ENCODE measurements at regions not wholly inside any gene's neighbourhood (a gene's known extent, or its start where the extent isn't known, plus 50 kb on each side); places are given as distances from the start of the nearest gene placed in this dataset.

DNA sequence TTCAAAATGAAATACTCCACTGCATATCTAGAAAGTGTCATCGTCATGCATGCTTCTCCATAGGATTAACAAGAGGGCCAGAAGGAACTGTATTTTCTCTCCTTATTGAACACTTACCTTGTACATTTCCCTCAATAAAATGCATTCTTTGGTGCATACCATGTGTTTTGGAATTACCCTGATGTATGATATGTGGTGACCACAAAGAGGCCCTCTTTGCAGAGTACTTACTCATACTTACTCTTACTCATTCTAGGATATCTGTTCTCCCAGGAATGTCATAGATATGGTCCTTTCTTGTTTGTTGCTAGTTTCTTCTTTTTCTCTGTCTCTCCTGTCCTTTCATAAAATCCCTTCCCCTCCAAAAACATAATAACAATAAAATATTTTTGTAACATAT lies 1087.1 kb upstream of the POT1 start:
- H3K27me3 ChIP-seq: no peaks in the 10 kb centered on the region
- no peak overlapping the region for H2AFZ ChIP-seq
- 96% methylated on average over 1 of the region's 1 CpG for WGBS (ENCODE audit: low lambda C conversion rate, missing lambda C conversion rate)
- no peaks in the 10 kb centered on the region for H3K9me2 ChIP-seq (replicated peaks; ENCODE audit: insufficient read depth)
- no peaks in the 10 kb centered on the region for H3K4me1 ChIP-seq (ENCODE audit: insufficient read depth)
- H3K36me3 ChIP-seq (replicated peaks; ENCODE audit: insufficient read depth, low read depth): no peaks in the 10 kb centered on the region
- DNase-seq (ENCODE audit: low spot score): no peak
- H3K79me2 ChIP-seq: no peaks in the 10 kb centered on the region
- no peaks in the 10 kb centered on the region for H3K9me3 ChIP-seq (ENCODE audit: low read depth)
- no peak overlapping the region for H3K27ac ChIP-seq
- H3K4me3 ChIP-seq: no peak overlapping the region
- no peaks in the 10 kb centered on the region for H4K20me1 ChIP-seq (ENCODE audit: insufficient read depth, poor library complexity, severe bottlenecking)
- H3K4me2 ChIP-seq: no peak overlapping the region
- TF ChIP-seq, protein P1, sequence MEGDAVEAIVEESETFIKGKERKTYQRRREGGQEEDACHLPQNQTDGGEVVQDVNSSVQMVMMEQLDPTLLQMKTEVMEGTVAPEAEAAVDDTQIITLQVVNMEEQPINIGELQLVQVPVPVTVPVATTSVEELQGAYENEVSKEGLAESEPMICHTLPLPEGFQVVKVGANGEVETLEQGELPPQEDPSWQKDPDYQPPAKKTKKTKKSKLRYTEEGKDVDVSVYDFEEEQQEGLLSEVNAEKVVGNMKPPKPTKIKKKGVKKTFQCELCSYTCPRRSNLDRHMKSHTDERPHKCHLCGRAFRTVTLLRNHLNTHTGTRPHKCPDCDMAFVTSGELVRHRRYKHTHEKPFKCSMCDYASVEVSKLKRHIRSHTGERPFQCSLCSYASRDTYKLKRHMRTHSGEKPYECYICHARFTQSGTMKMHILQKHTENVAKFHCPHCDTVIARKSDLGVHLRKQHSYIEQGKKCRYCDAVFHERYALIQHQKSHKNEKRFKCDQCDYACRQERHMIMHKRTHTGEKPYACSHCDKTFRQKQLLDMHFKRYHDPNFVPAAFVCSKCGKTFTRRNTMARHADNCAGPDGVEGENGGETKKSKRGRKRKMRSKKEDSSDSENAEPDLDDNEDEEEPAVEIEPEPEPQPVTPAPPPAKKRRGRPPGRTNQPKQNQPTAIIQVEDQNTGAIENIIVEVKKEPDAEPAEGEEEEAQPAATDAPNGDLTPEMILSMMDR (IDR thresholded peaks at IDR 0.05; ENCODE audit: poor library complexity): no peak
- TF ChIP-seq EZH2phosphoT487 (IDR thresholded peaks at IDR 0.05; ENCODE audit: low read depth, severe bottlenecking, unreplicated experiment): no peak
- TF ChIP-seq EZH2 (IDR thresholded peaks at IDR 0.05; ENCODE audit: borderline replicate concordance): no peak

DNA sequence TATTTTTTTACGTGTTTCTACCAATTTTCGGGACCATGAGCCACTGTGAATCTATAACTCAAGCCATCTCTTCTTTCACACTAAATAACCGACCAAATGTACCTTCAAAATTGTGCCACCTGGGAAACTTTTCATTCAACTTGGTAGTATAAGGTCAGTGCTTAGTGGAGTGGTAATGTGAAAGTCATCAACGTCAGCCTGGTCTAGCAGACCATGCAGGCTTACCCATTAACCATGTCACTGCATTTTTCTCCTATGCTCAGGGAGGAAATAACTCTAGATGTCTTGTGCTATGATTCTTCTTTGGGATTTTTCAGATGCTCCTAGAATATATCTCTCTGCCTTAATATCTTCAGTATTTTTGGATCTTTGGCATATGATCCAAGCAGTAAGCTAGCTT lies 1075.4 kb upstream of the POT1 start:
- Histone ChIP-seq H3K79me2 (no peaks in the 10 kb centered on the region), H3K4me1 (ENCODE audit: insufficient read depth) (no peaks in the 10 kb centered on the region), H3K36me3 (replicated peaks; ENCODE audit: insufficient read depth, low read depth) (no peaks in the 10 kb centered on the region), H4K20me1 (ENCODE audit: insufficient read depth, poor library complexity, severe bottlenecking) (no peaks in the 10 kb centered on the region), H3K4me2 (no peak overlapping the region), H3K9me3 (ENCODE audit: low read depth) (no peaks in the 10 kb centered on the region), H3K4me3 (no peak overlapping the region), H3K9me2 (replicated peaks; ENCODE audit: insufficient read depth) (no peaks in the 10 kb centered on the region), H2AFZ (no peak overlapping the region), H3K27ac (no peak overlapping the region), H3K27me3 (no peaks in the 10 kb centered on the region)
- TF ChIP-seq EZH2phosphoT487 (IDR thresholded peaks at IDR 0.05; ENCODE audit: low read depth, severe bottlenecking, unreplicated experiment) (no peak), EZH2 (IDR thresholded peaks at IDR 0.05; ENCODE audit: borderline replicate concordance) (no peak)
- TF ChIP-seq, protein P1 (IDR thresholded peaks at IDR 0.05; ENCODE audit: poor library complexity): no peak
- 86% methylated on average over 4 of the region's 4 CpGs for WGBS (ENCODE audit: low lambda C conversion rate, missing lambda C conversion rate)
- DNase-seq (ENCODE audit: low spot score): no peak

DNA sequence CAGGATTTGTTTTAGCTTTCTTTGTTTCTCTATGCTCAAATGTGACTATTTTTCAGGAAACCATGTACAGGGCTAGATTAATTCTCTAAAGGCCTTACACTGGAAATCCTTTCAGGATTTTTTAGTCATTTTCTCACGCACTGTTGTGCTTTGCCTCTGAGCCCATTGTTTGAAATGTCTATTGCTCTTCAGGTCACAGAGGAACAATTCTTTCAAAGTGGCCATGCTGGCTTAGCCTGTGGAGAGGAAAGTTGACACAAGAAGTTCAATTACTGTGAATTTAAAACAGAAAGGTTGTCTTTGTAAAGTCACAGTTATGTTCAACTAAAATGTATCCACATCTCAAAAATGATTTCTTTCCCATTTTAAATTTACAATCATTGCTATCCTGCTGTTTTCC lies 1071.7 kb upstream of the POT1 start:
- 37% methylated on average over 1 of the region's 1 CpG for WGBS (ENCODE audit: low lambda C conversion rate, missing lambda C conversion rate)
- Histone ChIP-seq H3K4me2 (no peak overlapping the region), H3K4me3 (no peak overlapping the region), H3K9me3 (ENCODE audit: low read depth) (no peaks in the 10 kb centered on the region), H3K27me3 (no peaks in the 10 kb centered on the region), H4K20me1 (ENCODE audit: insufficient read depth, poor library complexity, severe bottlenecking) (no peaks in the 10 kb centered on the region), H3K4me1 (ENCODE audit: insufficient read depth) (no peaks in the 10 kb centered on the region), H3K27ac (no peak overlapping the region), H3K9me2 (replicated peaks; ENCODE audit: insufficient read depth) (no peaks in the 10 kb centered on the region), H3K79me2 (no peaks in the 10 kb centered on the region), H2AFZ (no peak overlapping the region), H3K36me3 (replicated peaks; ENCODE audit: insufficient read depth, low read depth) (no peaks in the 10 kb centered on the region)
- no peak for DNase-seq (ENCODE audit: low spot score)
- TF ChIP-seq, protein P1 (IDR thresholded peaks at IDR 0.05; ENCODE audit: poor library complexity): no peak
- TF ChIP-seq EZH2phosphoT487 (IDR thresholded peaks at IDR 0.05; ENCODE audit: low read depth, severe bottlenecking, unreplicated experiment): no peak
- no peak for TF ChIP-seq EZH2 (IDR thresholded peaks at IDR 0.05; ENCODE audit: borderline replicate concordance)

DNA sequence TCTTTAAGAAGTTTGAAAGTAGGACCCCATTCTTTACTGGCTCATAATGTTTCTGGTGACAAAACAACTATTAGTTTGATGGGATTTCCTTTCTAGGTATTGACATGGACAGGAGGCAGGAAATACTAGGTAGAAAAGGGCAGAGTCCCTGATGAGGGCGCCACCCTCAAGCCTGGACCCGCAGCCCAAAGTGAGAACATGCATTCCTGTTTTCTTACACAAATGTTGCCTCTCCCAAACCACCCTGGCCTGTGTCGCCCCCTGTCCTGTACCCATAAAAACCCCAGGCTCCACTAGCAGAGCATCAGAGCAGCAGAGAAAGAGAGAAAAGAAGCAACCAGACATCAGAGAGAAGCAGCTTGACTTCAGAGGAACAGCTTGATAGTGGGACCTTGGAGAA lies 1055.2 kb upstream of the POT1 start:
- Histone ChIP-seq H3K9me2 (replicated peaks; ENCODE audit: insufficient read depth) (no peaks in the 10 kb centered on the region), H3K36me3 (replicated peaks; ENCODE audit: insufficient read depth, low read depth) (no peaks in the 10 kb centered on the region), H3K4me3 (no peak overlapping the region), H3K27me3 (no peaks in the 10 kb centered on the region), H3K79me2 (no peaks in the 10 kb centered on the region), H4K20me1 (ENCODE audit: insufficient read depth, poor library complexity, severe bottlenecking) (no peaks in the 10 kb centered on the region), H3K4me2 (no peak overlapping the region), H3K9me3 (ENCODE audit: low read depth) (no peaks in the 10 kb centered on the region), H3K27ac (no peak overlapping the region), H2AFZ (no peak overlapping the region), H3K4me1 (ENCODE audit: insufficient read depth) (no peaks in the 10 kb centered on the region)
- no peak for TF ChIP-seq EZH2phosphoT487 (IDR thresholded peaks at IDR 0.05; ENCODE audit: low read depth, severe bottlenecking, unreplicated experiment)
- no peak for TF ChIP-seq EZH2 (IDR thresholded peaks at IDR 0.05; ENCODE audit: borderline replicate concordance)
- TF ChIP-seq, protein P1 (IDR thresholded peaks at IDR 0.05; ENCODE audit: poor library complexity): no peak
- no peak for DNase-seq (ENCODE audit: low spot score)
- WGBS (ENCODE audit: low lambda C conversion rate, missing lambda C conversion rate): 91% methylated on average over 3 of the region's 3 CpGs

All from hepatocyte (in vitro differentiated cells).